ENCODE measurements at regions not wholly inside any gene's neighbourhood (a gene's known extent, or its start where the extent isn't known, plus 50 kb on each side); places are given as distances from the start of the nearest gene placed in this dataset.

GRCh38 chr6:33950891-33951889 lies 147.4 kb upstream of the MLN start:
- DNase-seq (ENCODE audit: low read depth in 2 of 2): no peak

GRCh38 chr6:33950472-33950881 lies 146.7 kb upstream of the MLN start:
- DNase-seq (ENCODE audit: low read depth in 2 of 2): no peak

- DNase-seq (ENCODE audit: low read depth in 2 of 2): no peak
These were observed 146.2 kb upstream of the MLN start for GRCh38 chr6:33949877-33950435.

GRCh38 chr6:33949111-33949510 lies 145.3 kb upstream of the MLN start:
- no peak for DNase-seq (ENCODE audit: low read depth in 2 of 2)

GRCh38 chr6:33947916-33948594 lies 144.3 kb upstream of the MLN start:
- DNase-seq (ENCODE audit: low read depth in 2 of 2): no peak

GRCh38 chr6:33947047-33947446 lies 143.2 kb upstream of the MLN start:
- no peak for DNase-seq (ENCODE audit: low read depth in 2 of 2)

- no peak for DNase-seq (ENCODE audit: low read depth in 2 of 2)
These were observed 142.1 kb upstream of the MLN start for GRCh38 chr6:33945931-33946330.

- DNase-seq (ENCODE audit: low read depth in 2 of 2): no peak
These were observed 141.0 kb upstream of the MLN start for GRCh38 chr6:33944686-33945411.

- DNase-seq (ENCODE audit: low read depth in 2 of 2): no peak
These were observed 133.1 kb upstream of the MLN start for GRCh38 chr6:33936886-33937285.

- DNase-seq (ENCODE audit: low read depth in 2 of 2): no peak
These were observed 131.8 kb upstream of the MLN start for GRCh38 chr6:33935439-33936080.

- DNase-seq (ENCODE audit: low read depth in 2 of 2): no peak
These were observed 131.0 kb upstream of the MLN start for GRCh38 chr6:33934731-33935270.

GRCh38 chr6:33933101-33933500 lies 129.3 kb upstream of the MLN start:
- no peak for DNase-seq (ENCODE audit: low read depth in 2 of 2)

GRCh38 chr6:33931799-33932198 lies 128.0 kb upstream of the MLN start:
- DNase-seq (ENCODE audit: low read depth in 2 of 2): no peak

- DNase-seq (ENCODE audit: low read depth in 2 of 2): no peak
These were observed 125.9 kb upstream of the MLN start for GRCh38 chr6:33929575-33930288.

GRCh38 chr6:33927616-33928015 lies 123.8 kb upstream of the MLN start:
- no peak for DNase-seq (ENCODE audit: low read depth in 2 of 2)

- no peak for DNase-seq (ENCODE audit: low read depth in 2 of 2)
These were observed 123.3 kb upstream of the MLN start for GRCh38 chr6:33927112-33927511.

GRCh38 chr6:33926451-33926850 lies 122.6 kb upstream of the MLN start:
- no peak for DNase-seq (ENCODE audit: low read depth in 2 of 2)

- DNase-seq (ENCODE audit: low read depth in 2 of 2): no peak
These were observed 122.1 kb upstream of the MLN start for GRCh38 chr6:33925936-33926335.

- no peak for DNase-seq (ENCODE audit: low read depth in 2 of 2)
These were observed 121.4 kb upstream of the MLN start for GRCh38 chr6:33925210-33925609.

- no peak for DNase-seq (ENCODE audit: low read depth in 2 of 2)
These were observed 120.9 kb upstream of the MLN start for GRCh38 chr6:33924681-33925080.
